ENCODE measurements at regions not wholly inside any gene's neighbourhood (a gene's known extent, or its start where the extent isn't known, plus 50 kb on each side); places are given as distances from the start of the nearest gene placed in this dataset.

DNA sequence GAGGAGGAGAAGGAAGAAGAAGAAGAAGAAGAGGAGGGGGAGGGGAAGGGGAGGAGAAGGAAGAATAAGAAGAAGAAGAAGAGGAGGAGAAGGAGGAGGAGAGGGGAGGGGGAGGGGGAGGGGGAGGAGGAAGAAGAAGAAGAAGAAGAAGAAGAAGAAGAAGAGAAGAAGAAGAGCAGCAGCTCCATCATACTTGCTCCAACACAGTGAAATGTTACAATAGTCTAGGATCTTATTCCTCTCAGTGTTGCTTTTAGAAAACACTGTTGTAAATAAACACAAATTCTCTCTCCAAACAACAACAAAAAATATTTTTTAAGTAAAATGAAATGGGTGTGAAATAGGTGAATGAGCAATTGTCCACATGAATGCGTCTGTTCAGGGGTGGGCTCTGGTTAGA, 126.6 kb upstream of the KCNJ16 start:
- ATAC-seq (ENCODE audit: low FRiP score) (no peak), DNase-seq (no peak)
- intact Hi-C loops (cut with DNase I) = no loop called here
- no peaks in the 10 kb centered on the region for H3K9me3 ChIP-seq (ENCODE audit: control insufficient read depth, low read length)
- H3K27ac ChIP-seq (ENCODE audit: low read depth in 1 of 2, low read length in 2 of 2) = no peak overlapping the region
- H3K27me3 ChIP-seq (ENCODE audit: control insufficient read depth in 1 of 2, insufficient read depth in 2 of 2, low read length in 1 of 2) = no peaks in the 10 kb centered on the region
- H3K36me3 ChIP-seq (ENCODE audit: control insufficient read depth in 1 of 2, insufficient read depth in 2 of 2, low read length in 1 of 2) = no peaks in the 10 kb centered on the region
- no peaks in the 10 kb centered on the region for H3K4me1 ChIP-seq (ENCODE audit: control insufficient read depth in 1 of 2, insufficient read depth in 2 of 2, low read length in 2 of 2)
- H3K4me3 ChIP-seq (ENCODE audit: low read length in 2 of 2) = no peak overlapping the region
- WGBS, 2 donors = 96 to 97% methylated on average over 1 of the region's 1 CpG

DNA sequence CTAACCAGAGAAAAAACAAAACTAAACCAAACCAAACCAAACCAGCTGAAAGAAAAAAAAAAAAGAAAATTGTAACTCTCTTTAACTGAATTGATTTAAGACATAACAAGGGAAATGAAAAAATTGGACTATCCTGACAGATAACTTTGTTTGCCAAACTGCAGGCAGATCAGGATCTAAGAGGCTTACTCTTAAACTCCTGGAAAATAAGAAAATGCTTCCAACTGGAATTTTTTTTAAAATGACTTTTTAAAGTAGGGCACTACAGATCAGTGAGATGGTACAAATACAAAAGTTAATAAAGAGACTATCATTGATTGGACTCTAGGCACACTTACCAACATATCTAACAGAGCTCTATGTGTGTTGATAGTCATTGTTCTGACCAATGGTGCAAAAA, 125.5 kb upstream of the KCNJ16 start:
- Histone ChIP-seq H3K4me1 (ENCODE audit: control insufficient read depth in 1 of 2, insufficient read depth in 2 of 2, low read length in 2 of 2) (no peaks in the 10 kb centered on the region), H3K4me3 (ENCODE audit: low read length in 2 of 2) (no peak overlapping the region), H3K27ac (ENCODE audit: low read depth in 1 of 2, low read length in 2 of 2) (no peak overlapping the region), H3K9me3 (ENCODE audit: control insufficient read depth, low read length) (no peaks in the 10 kb centered on the region), H3K27me3 (ENCODE audit: control insufficient read depth in 1 of 2, insufficient read depth in 2 of 2, low read length in 1 of 2) (no peaks in the 10 kb centered on the region), H3K36me3 (ENCODE audit: control insufficient read depth in 1 of 2, insufficient read depth in 2 of 2, low read length in 1 of 2) (no peaks in the 10 kb centered on the region)
- no peak for ATAC-seq (ENCODE audit: low FRiP score)
- no peak for DNase-seq
- intact Hi-C loops (cut with DNase I) = no loop called here

DNA sequence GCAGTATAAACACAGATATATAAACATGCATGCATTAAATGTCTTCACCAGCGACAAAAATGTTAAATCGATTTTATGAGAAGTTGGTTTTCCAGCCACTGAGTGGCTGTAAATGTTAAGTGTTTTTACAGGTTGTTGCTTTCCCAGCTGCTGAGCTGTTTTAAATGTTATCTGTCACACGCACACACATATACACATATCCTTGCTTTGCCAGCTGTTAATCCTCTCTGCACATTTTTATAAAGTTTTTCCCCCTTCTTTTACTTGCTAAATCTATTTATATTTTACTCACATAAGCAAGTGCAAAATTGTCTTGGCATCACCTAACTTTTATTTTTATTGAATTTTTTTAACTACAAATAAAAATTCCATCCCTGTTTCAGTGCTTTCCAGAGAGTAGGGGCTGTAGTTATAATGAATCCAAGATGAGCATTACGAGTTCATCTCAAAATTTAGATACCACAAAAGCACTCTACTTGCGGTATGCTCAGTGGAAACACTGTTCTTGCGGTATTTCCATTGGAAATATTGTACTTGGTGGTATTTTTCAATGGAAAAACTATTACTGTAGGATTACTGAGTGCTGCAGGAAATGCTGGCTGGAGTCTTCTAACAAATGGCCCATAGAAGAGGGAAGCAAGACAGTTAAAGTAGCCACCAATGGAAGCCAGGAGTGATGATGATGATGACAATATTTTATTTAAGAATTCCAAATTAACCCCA, 124.9 kb upstream of the KCNJ16 start:
- Histone ChIP-seq H3K4me1 (ENCODE audit: control insufficient read depth in 1 of 2, insufficient read depth in 2 of 2, low read length in 2 of 2) (no peaks in the 10 kb centered on the region), H3K4me3 (ENCODE audit: low read length in 2 of 2) (no peak overlapping the region), H3K27me3 (ENCODE audit: control insufficient read depth in 1 of 2, insufficient read depth in 2 of 2, low read length in 1 of 2) (no peaks in the 10 kb centered on the region), H3K27ac (ENCODE audit: low read depth in 1 of 2, low read length in 2 of 2) (no peak overlapping the region), H3K36me3 (ENCODE audit: control insufficient read depth in 1 of 2, insufficient read depth in 2 of 2, low read length in 1 of 2) (no peaks in the 10 kb centered on the region), H3K9me3 (ENCODE audit: control insufficient read depth, low read length) (no peaks in the 10 kb centered on the region)
- DNase-seq = no peak
- WGBS, 2 donors = 56 to 69% methylated on average over 6 of the region's 6 CpGs
- ATAC-seq (ENCODE audit: low FRiP score) = no peak
- intact Hi-C loops (cut with DNase I) = no loop called here

DNA sequence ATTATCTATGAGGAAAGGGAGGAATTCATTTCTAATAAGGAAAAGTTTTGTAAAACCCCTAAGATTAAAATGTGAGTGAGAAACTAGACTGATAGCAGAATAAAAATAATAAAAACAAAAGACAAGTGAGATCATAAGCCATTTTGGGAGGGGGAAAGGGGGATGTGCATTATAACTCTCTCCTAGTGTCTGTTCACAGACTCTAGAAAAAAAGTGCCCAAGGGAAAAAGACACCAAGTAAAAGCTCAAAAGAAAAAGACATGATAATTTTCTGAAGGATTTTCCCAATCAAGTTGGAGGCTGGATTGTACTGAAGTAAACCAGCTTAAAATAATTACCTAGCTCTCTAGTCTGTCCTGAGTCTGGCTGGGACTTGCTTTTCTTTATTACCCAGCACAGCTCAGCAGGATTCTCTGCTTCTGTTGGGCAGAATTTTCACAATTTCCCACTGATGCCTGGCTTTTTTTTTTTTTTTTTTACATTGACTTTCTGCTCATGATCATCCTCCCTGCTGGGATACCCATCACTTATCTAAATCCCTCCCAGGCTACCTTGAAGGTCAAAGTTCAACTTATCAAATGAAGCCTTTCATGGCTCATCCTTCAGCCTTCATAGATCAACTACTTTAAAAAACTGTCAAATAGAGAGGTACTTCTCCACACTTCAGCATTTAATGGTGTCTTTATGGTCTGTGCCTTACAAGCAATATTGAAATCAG, 124.2 kb upstream of the KCNJ16 start:
- ATAC-seq (ENCODE audit: low FRiP score) (no peak), DNase-seq (no peak)
- Histone ChIP-seq H3K36me3 (ENCODE audit: control insufficient read depth in 1 of 2, insufficient read depth in 2 of 2, low read length in 1 of 2) (no peaks in the 10 kb centered on the region), H3K4me1 (ENCODE audit: control insufficient read depth in 1 of 2, insufficient read depth in 2 of 2, low read length in 2 of 2) (no peaks in the 10 kb centered on the region), H3K27me3 (ENCODE audit: control insufficient read depth in 1 of 2, insufficient read depth in 2 of 2, low read length in 1 of 2) (no peaks in the 10 kb centered on the region), H3K9me3 (ENCODE audit: control insufficient read depth, low read length) (no peaks in the 10 kb centered on the region), H3K4me3 (ENCODE audit: low read length in 2 of 2) (no peak overlapping the region), H3K27ac (ENCODE audit: low read depth in 1 of 2, low read length in 2 of 2) (no peak overlapping the region)
- intact Hi-C loops (cut with DNase I) = no loop called here

DNA sequence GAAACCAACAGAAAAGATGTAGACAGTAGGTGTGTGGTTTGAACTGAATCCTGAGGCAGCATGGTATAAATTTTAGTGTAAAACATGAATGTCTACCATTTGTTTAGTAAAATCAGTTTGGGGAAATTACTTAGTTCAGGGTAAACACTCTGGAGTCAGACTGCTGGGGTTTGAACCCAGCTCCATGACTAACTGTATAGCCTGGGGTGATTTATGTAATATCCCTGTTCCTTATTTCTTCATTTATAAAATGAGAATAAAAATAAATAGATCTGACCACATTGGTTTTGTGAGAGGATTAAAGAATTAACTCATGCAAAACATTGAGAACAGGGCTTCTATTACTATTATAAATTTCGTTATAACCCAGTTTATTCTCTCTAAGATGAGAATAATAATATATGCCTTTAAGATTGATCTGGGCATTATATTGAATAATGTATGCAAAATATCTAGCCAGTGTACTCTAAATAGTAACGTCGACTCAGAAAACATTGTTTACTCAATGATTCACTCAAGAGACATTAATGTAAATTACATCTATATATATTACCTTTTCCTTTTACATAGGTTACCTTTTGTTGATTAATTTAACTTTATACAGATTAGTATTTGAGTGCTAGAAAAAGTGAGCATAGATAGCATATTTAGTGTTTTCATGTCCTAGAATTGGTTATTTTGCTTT, 120.6 kb upstream of the KCNJ16 start:
- no peak for DNase-seq
- no peak overlapping the region for H3K4me3 ChIP-seq (ENCODE audit: low read length in 2 of 2)
- H3K4me1 ChIP-seq (ENCODE audit: control insufficient read depth in 1 of 2, insufficient read depth in 2 of 2, low read length in 2 of 2) = no peaks in the 10 kb centered on the region
- no peaks in the 10 kb centered on the region for H3K27me3 ChIP-seq (ENCODE audit: control insufficient read depth in 1 of 2, insufficient read depth in 2 of 2, low read length in 1 of 2)
- no peaks in the 10 kb centered on the region for H3K36me3 ChIP-seq (ENCODE audit: control insufficient read depth in 1 of 2, insufficient read depth in 2 of 2, low read length in 1 of 2)
- WGBS, 2 donors = 62 to 66% methylated on average over 3 of the region's 3 CpGs
- no peak for ATAC-seq (ENCODE audit: low FRiP score)
- intact Hi-C loops (cut with DNase I) = no loop called here
- H3K27ac ChIP-seq (ENCODE audit: low read depth in 1 of 2, low read length in 2 of 2) = no peak overlapping the region
- H3K9me3 ChIP-seq (ENCODE audit: control insufficient read depth, low read length) = no peaks in the 10 kb centered on the region

DNA sequence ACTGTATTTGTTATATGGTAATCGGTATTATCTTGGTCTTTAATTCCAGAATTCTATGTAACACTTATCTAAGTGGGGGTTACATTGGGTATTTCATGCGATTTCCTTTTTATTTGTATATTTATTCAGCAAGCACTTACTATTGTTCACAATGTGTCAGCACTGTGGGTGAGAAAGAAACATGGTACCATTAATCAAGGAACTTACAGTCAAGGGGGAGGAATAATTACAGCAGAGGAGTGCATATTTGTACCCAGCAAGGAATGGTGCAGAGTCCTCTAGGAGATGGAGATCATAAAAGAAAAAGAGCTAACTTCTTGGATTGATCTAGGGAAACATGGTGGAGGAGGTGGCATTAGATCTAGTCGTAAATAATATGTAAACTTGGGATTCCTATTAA, 117.0 kb upstream of the KCNJ16 start:
- Histone ChIP-seq H3K4me3 (ENCODE audit: low read length in 2 of 2) (no peak overlapping the region), H3K27ac (ENCODE audit: low read depth in 1 of 2, low read length in 2 of 2) (no peak overlapping the region), H3K4me1 (ENCODE audit: control insufficient read depth in 1 of 2, insufficient read depth in 2 of 2, low read length in 2 of 2) (no peaks in the 10 kb centered on the region), H3K36me3 (ENCODE audit: control insufficient read depth in 1 of 2, insufficient read depth in 2 of 2, low read length in 1 of 2) (no peaks in the 10 kb centered on the region), H3K27me3 (ENCODE audit: control insufficient read depth in 1 of 2, insufficient read depth in 2 of 2, low read length in 1 of 2) (no peaks in the 10 kb centered on the region), H3K9me3 (ENCODE audit: control insufficient read depth, low read length) (no peaks in the 10 kb centered on the region)
- WGBS, 2 donors = 67 to 77% methylated on average over 3 of the region's 3 CpGs
- ATAC-seq (ENCODE audit: low FRiP score) (no peak), DNase-seq (no peak)
- intact Hi-C loops (cut with DNase I) = no loop called here

DNA sequence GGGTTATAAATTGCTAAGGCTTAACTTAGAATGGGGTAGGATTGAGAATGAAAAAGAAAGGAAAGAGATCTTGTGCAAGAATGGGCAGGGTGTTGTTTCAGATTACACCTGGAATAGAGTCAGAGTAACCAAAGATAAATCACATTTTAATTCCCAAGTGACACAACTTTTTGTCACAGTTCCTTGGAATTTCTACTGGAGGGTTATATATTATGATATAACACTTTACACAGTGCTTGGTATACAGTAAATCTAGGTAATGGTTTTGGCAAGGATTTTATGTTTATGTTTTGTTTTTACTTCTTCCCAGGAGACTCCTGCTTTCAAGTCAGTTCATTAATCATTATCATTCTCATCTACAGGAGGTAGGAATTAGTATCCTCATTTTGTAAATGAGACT, 115.7 kb upstream of the KCNJ16 start:
- DNase-seq (no peak), ATAC-seq (ENCODE audit: low FRiP score) (no peak)
- no peaks in the 10 kb centered on the region for H3K4me1 ChIP-seq (ENCODE audit: control insufficient read depth in 1 of 2, insufficient read depth in 2 of 2, low read length in 2 of 2)

DNA sequence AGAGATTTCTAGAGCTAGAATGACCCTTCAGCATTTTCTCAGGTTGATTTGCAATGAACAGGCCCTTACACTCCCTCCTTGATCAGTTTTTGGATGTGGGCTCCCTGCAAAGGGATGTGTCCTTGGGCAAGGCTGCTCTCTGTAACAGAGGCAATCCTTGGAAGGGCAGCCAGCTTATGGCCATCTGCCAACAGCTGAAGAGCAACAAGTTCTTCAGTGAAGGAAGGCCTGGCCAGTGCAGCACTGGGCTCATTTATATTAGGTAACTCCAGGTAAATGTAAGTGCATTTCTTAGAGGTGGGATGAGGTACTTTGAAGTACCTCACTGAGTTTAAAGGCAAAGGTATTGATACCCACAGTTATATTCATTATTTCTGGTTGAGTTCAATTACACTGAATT, 114.3 kb upstream of the KCNJ16 start:
- Histone ChIP-seq H3K36me3 (ENCODE audit: control insufficient read depth in 1 of 2, insufficient read depth in 2 of 2, low read length in 1 of 2) (no peaks in the 10 kb centered on the region), H3K27ac (ENCODE audit: low read depth in 1 of 2, low read length in 2 of 2) (no peak overlapping the region), H3K9me3 (ENCODE audit: control insufficient read depth, low read length) (no peaks in the 10 kb centered on the region), H3K27me3 (ENCODE audit: control insufficient read depth in 1 of 2, insufficient read depth in 2 of 2, low read length in 1 of 2) (no peaks in the 10 kb centered on the region), H3K4me1 (ENCODE audit: control insufficient read depth in 1 of 2, insufficient read depth in 2 of 2, low read length in 2 of 2) (no peaks in the 10 kb centered on the region), H3K4me3 (ENCODE audit: low read length in 2 of 2) (no peak overlapping the region)
- DNase-seq = peak in 1 of 2 donors; percentile 44
- intact Hi-C loops (cut with DNase I) = no loop called here
- no peak for ATAC-seq (ENCODE audit: low FRiP score)

More for the DNA sequence above, 115.7 kb upstream of the KCNJ16 start:
- no peak overlapping the region for H3K27ac ChIP-seq (ENCODE audit: low read depth in 1 of 2, low read length in 2 of 2)
- H3K27me3 ChIP-seq (ENCODE audit: control insufficient read depth in 1 of 2, insufficient read depth in 2 of 2, low read length in 1 of 2) = no peaks in the 10 kb centered on the region
- H3K4me3 ChIP-seq (ENCODE audit: low read length in 2 of 2) = no peak overlapping the region
- intact Hi-C loops (cut with DNase I) = no loop called here
- H3K36me3 ChIP-seq (ENCODE audit: control insufficient read depth in 1 of 2, insufficient read depth in 2 of 2, low read length in 1 of 2) = no peaks in the 10 kb centered on the region
- no peaks in the 10 kb centered on the region for H3K9me3 ChIP-seq (ENCODE audit: control insufficient read depth, low read length)

All from aorta (tissue), 5 donors.